ENCODE measurements at regions not wholly inside any gene's neighbourhood (a gene's known extent, or its start where the extent isn't known, plus 50 kb on each side); places are given as distances from the start of the nearest gene placed in this dataset.
"Not testable (repeated sequence)": the region's sequence is repeated elsewhere in the genome, so short reads cannot be mapped to it uniquely, and the experiment has no call there.

- Histone ChIP-seq H3K27ac (ENCODE audit: control insufficient read depth, insufficient read depth, low read length) (no peak overlapping the region), H3K9me1 (ENCODE audit: control insufficient read depth, extremely low read depth, insufficient read depth, low read length) (no peaks in the 10 kb centered on the region), H3K9ac (ENCODE audit: control insufficient read depth, extremely low read depth, insufficient read depth, low read length) (no peak overlapping the region), H3K79me2 (ENCODE audit: control insufficient read depth, insufficient read depth, low read length) (no peaks in the 10 kb centered on the region), H3K4me2 (ENCODE audit: control insufficient read depth, extremely low read depth, insufficient read depth, low read depth, low read length) (no peak overlapping the region), H2AFZ (ENCODE audit: control insufficient read depth, low read length) (no peak overlapping the region), H3K9me3 (ENCODE audit: control insufficient read depth, low read depth, low read length) (no peaks in the 10 kb centered on the region), H3K36me3 (ENCODE audit: control insufficient read depth in 2 of 2, extremely low read depth in 1 of 2, insufficient read depth in 2 of 2, low read length in 2 of 2) (no peaks in the 10 kb centered on the region), H3K27me3 (ENCODE audit: control insufficient read depth, extremely low read depth, insufficient read depth, low read length) (no peaks in the 10 kb centered on the region), H3K4me1 (ENCODE audit: control insufficient read depth, extremely low read depth, insufficient read depth, low read length) (no peaks in the 10 kb centered on the region), H3K4me3 (ENCODE audit: control insufficient read depth in 2 of 3, extremely low read depth in 1 of 3, insufficient read depth in 2 of 3, low read depth in 1 of 3, low read length in 3 of 3) (no peak overlapping the region), H4K20me1 (ENCODE audit: control insufficient read depth, extremely low read depth, insufficient read depth, low read length) (no peaks in the 10 kb centered on the region)
- TF ChIP-seq, protein P1, sequence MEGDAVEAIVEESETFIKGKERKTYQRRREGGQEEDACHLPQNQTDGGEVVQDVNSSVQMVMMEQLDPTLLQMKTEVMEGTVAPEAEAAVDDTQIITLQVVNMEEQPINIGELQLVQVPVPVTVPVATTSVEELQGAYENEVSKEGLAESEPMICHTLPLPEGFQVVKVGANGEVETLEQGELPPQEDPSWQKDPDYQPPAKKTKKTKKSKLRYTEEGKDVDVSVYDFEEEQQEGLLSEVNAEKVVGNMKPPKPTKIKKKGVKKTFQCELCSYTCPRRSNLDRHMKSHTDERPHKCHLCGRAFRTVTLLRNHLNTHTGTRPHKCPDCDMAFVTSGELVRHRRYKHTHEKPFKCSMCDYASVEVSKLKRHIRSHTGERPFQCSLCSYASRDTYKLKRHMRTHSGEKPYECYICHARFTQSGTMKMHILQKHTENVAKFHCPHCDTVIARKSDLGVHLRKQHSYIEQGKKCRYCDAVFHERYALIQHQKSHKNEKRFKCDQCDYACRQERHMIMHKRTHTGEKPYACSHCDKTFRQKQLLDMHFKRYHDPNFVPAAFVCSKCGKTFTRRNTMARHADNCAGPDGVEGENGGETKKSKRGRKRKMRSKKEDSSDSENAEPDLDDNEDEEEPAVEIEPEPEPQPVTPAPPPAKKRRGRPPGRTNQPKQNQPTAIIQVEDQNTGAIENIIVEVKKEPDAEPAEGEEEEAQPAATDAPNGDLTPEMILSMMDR (optimal IDR thresholded peaks at IDR 0.05 in 1 of 3, IDR thresholded peaks at IDR 0.05 in 1 of 3, conservative IDR thresholded peaks at IDR 0.05 in 1 of 3; ENCODE audit: extremely low read depth in 1 of 3, insufficient read depth in 2 of 3, low read length in 3 of 3): no peak
- TF ChIP-seq EZH2 (IDR thresholded peaks at IDR 0.05; ENCODE audit: low read length): no peak
- dilution Hi-C loops (cut with MboI; ENCODE audit: extremely low pct_ligation_motif_present, low sequenced_read_pairs): no loop called here
- DNase-seq (ENCODE audit: low read depth, low spot score) (no peak), FAIRE-seq (no peak)
Measured at GRCh38 chr21:28016571-28016970, 976.1 kb downstream of the LTN1 start.

- H3K79me2 ChIP-seq (ENCODE audit: control insufficient read depth, insufficient read depth, low read length); H3K9me3 ChIP-seq (ENCODE audit: control insufficient read depth, low read depth, low read length); H2AFZ ChIP-seq (ENCODE audit: control insufficient read depth, low read length); H4K20me1 ChIP-seq (ENCODE audit: control insufficient read depth, extremely low read depth, insufficient read depth, low read length); H3K27ac ChIP-seq (ENCODE audit: control insufficient read depth, insufficient read depth, low read length); DNase-seq (ENCODE audit: low read depth, low spot score); H3K4me3 ChIP-seq (ENCODE audit: control insufficient read depth in 2 of 3, extremely low read depth in 1 of 3, insufficient read depth in 2 of 3, low read depth in 1 of 3, low read length in 3 of 3); H3K9me1 ChIP-seq (ENCODE audit: control insufficient read depth, extremely low read depth, insufficient read depth, low read length); H3K4me1 ChIP-seq (ENCODE audit: control insufficient read depth, extremely low read depth, insufficient read depth, low read length); H3K36me3 ChIP-seq (ENCODE audit: control insufficient read depth in 2 of 2, extremely low read depth in 1 of 2, insufficient read depth in 2 of 2, low read length in 2 of 2); FAIRE-seq; dilution Hi-C loops (cut with MboI; ENCODE audit: extremely low pct_ligation_motif_present, low sequenced_read_pairs); H3K9ac ChIP-seq (ENCODE audit: control insufficient read depth, extremely low read depth, insufficient read depth, low read length); H3K4me2 ChIP-seq (ENCODE audit: control insufficient read depth, extremely low read depth, insufficient read depth, low read depth, low read length); H3K27me3 ChIP-seq (ENCODE audit: control insufficient read depth, extremely low read depth, insufficient read depth, low read length): not testable (repeated sequence)
Measured at GRCh38 chr21:28013123-28013522, 979.6 kb downstream of the LTN1 start.

DNA sequence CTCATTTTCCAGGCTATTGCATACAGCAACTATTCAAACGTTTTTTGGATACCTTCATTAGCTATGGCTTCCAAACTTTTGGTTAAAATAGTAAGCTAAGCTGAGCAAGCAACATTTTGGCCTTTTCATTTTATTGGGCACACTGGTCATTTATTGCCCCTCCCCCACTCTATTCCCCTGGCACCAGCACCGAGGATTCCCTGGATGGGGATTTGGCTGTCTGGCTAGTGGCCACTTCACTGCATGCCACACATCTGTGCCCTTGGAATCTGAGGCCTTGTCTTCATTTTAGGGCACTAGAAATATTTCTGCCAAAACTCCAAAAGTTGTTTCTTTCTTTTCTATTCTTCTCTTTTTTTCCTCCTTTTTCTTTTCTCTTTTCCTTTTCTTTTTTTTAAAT, 980.7 kb downstream of the LTN1 start:
- dilution Hi-C loops (cut with MboI; ENCODE audit: extremely low pct_ligation_motif_present, low sequenced_read_pairs); H3K4me3 ChIP-seq (ENCODE audit: control insufficient read depth in 2 of 3, extremely low read depth in 1 of 3, insufficient read depth in 2 of 3, low read depth in 1 of 3, low read length in 3 of 3); H3K9me3 ChIP-seq (ENCODE audit: control insufficient read depth, low read depth, low read length); FAIRE-seq; H4K20me1 ChIP-seq (ENCODE audit: control insufficient read depth, extremely low read depth, insufficient read depth, low read length); H3K9me1 ChIP-seq (ENCODE audit: control insufficient read depth, extremely low read depth, insufficient read depth, low read length); H3K79me2 ChIP-seq (ENCODE audit: control insufficient read depth, insufficient read depth, low read length); H3K9ac ChIP-seq (ENCODE audit: control insufficient read depth, extremely low read depth, insufficient read depth, low read length); H3K27me3 ChIP-seq (ENCODE audit: control insufficient read depth, extremely low read depth, insufficient read depth, low read length); H3K36me3 ChIP-seq (ENCODE audit: control insufficient read depth in 2 of 2, extremely low read depth in 1 of 2, insufficient read depth in 2 of 2, low read length in 2 of 2); H2AFZ ChIP-seq (ENCODE audit: control insufficient read depth, low read length); H3K4me2 ChIP-seq (ENCODE audit: control insufficient read depth, extremely low read depth, insufficient read depth, low read depth, low read length); H3K27ac ChIP-seq (ENCODE audit: control insufficient read depth, insufficient read depth, low read length); DNase-seq (ENCODE audit: low read depth, low spot score); H3K4me1 ChIP-seq (ENCODE audit: control insufficient read depth, extremely low read depth, insufficient read depth, low read length): not testable (repeated sequence)

- dilution Hi-C loops (cut with MboI; ENCODE audit: extremely low pct_ligation_motif_present, low sequenced_read_pairs): not testable (repeated sequence)
Measured at GRCh38 chr21:28008245-28008644, 984.4 kb downstream of the LTN1 start.

More at GRCh38 chr21:28008245-28008644, 984.4 kb downstream of the LTN1 start:
- not testable (repeated sequence) for H3K36me3 ChIP-seq (ENCODE audit: control insufficient read depth in 2 of 2, extremely low read depth in 1 of 2, insufficient read depth in 2 of 2, low read length in 2 of 2); DNase-seq (ENCODE audit: low read depth, low spot score); H3K9me3 ChIP-seq (ENCODE audit: control insufficient read depth, low read depth, low read length); H2AFZ ChIP-seq (ENCODE audit: control insufficient read depth, low read length); H3K9me1 ChIP-seq (ENCODE audit: control insufficient read depth, extremely low read depth, insufficient read depth, low read length); H3K79me2 ChIP-seq (ENCODE audit: control insufficient read depth, insufficient read depth, low read length); H3K4me2 ChIP-seq (ENCODE audit: control insufficient read depth, extremely low read depth, insufficient read depth, low read depth, low read length); H4K20me1 ChIP-seq (ENCODE audit: control insufficient read depth, extremely low read depth, insufficient read depth, low read length); H3K4me3 ChIP-seq (ENCODE audit: control insufficient read depth in 2 of 3, extremely low read depth in 1 of 3, insufficient read depth in 2 of 3, low read depth in 1 of 3, low read length in 3 of 3); H3K9ac ChIP-seq (ENCODE audit: control insufficient read depth, extremely low read depth, insufficient read depth, low read length); H3K4me1 ChIP-seq (ENCODE audit: control insufficient read depth, extremely low read depth, insufficient read depth, low read length); H3K27ac ChIP-seq (ENCODE audit: control insufficient read depth, insufficient read depth, low read length); H3K27me3 ChIP-seq (ENCODE audit: control insufficient read depth, extremely low read depth, insufficient read depth, low read length); FAIRE-seq
